ENCODE measurements at regions not wholly inside any gene's neighbourhood (a gene's known extent, or its start where the extent isn't known, plus 50 kb on each side); places are given as distances from the start of the nearest gene placed in this dataset.
A peak's percentile ranks its signal among the peaks of the same experiment; 100 is the strongest.

GRCh38 chr2:234670052-234670451, 173.2 kb upstream of the ARL4C start:
- Histone ChIP-seq H3K27ac (ENCODE audit: low read depth, low read length) (peak overlapping the region; percentile 39), H3K36me3 (ENCODE audit: insufficient read depth, low read length) (no peaks in the 10 kb centered on the region), H3K4me1 (ENCODE audit: control insufficient read depth, insufficient read depth, low read length, unreplicated experiment) (peaks cover 37% of the 10 kb centered on the region), H2AFZ (ENCODE audit: low read length, unreplicated experiment) (no peak overlapping the region), H3K4me3 (ENCODE audit: low read depth, low read length) (no peak overlapping the region), H3K79me2 (ENCODE audit: control insufficient read depth, insufficient read depth, low read length, unreplicated experiment) (no peaks in the 10 kb centered on the region), H3K27me3 (ENCODE audit: insufficient read depth, low read length) (no peaks in the 10 kb centered on the region)

- no peak overlapping the region for H2AFZ ChIP-seq (ENCODE audit: low read length, unreplicated experiment)
- H3K27me3 ChIP-seq (ENCODE audit: insufficient read depth, low read length): no peaks in the 10 kb centered on the region
- no peaks in the 10 kb centered on the region for H3K36me3 ChIP-seq (ENCODE audit: insufficient read depth, low read length)
- no peak overlapping the region for H3K4me3 ChIP-seq (ENCODE audit: low read depth, low read length)
- peak overlapping the region; percentile 39 for H3K27ac ChIP-seq (ENCODE audit: low read depth, low read length)
- peaks cover 33% of the 10 kb centered on the region for H3K4me1 ChIP-seq (ENCODE audit: control insufficient read depth, insufficient read depth, low read length, unreplicated experiment)
- no peaks in the 10 kb centered on the region for H3K79me2 ChIP-seq (ENCODE audit: control insufficient read depth, insufficient read depth, low read length, unreplicated experiment)
Measured at GRCh38 chr2:234669621-234670020, 172.7 kb upstream of the ARL4C start.

GRCh38 chr2:234669001-234669400, 172.1 kb upstream of the ARL4C start:
- no peak overlapping the region for H3K27ac ChIP-seq (ENCODE audit: low read depth, low read length)
- H3K4me3 ChIP-seq (ENCODE audit: low read depth, low read length): no peak overlapping the region
- H3K36me3 ChIP-seq (ENCODE audit: insufficient read depth, low read length): no peaks in the 10 kb centered on the region
- peaks cover 26% of the 10 kb centered on the region for H3K4me1 ChIP-seq (ENCODE audit: control insufficient read depth, insufficient read depth, low read length, unreplicated experiment)
- no peak overlapping the region for H2AFZ ChIP-seq (ENCODE audit: low read length, unreplicated experiment)
- no peaks in the 10 kb centered on the region for H3K79me2 ChIP-seq (ENCODE audit: control insufficient read depth, insufficient read depth, low read length, unreplicated experiment)
- no peaks in the 10 kb centered on the region for H3K27me3 ChIP-seq (ENCODE audit: insufficient read depth, low read length)

GRCh38 chr2:234666911-234667310, 170.0 kb upstream of the ARL4C start:
- Histone ChIP-seq H3K27ac (ENCODE audit: low read depth, low read length) (no peak overlapping the region), H3K79me2 (ENCODE audit: control insufficient read depth, insufficient read depth, low read length, unreplicated experiment) (no peaks in the 10 kb centered on the region), H2AFZ (ENCODE audit: low read length, unreplicated experiment) (no peak overlapping the region), H3K36me3 (ENCODE audit: insufficient read depth, low read length) (no peaks in the 10 kb centered on the region), H3K4me3 (ENCODE audit: low read depth, low read length) (no peak overlapping the region), H3K27me3 (ENCODE audit: insufficient read depth, low read length) (no peaks in the 10 kb centered on the region), H3K4me1 (ENCODE audit: control insufficient read depth, insufficient read depth, low read length, unreplicated experiment) (peaks cover 15% of the 10 kb centered on the region)

- no peaks in the 10 kb centered on the region for H3K27me3 ChIP-seq (ENCODE audit: insufficient read depth, low read length)
- H3K4me3 ChIP-seq (ENCODE audit: low read depth, low read length): no peak overlapping the region
- H3K79me2 ChIP-seq (ENCODE audit: control insufficient read depth, insufficient read depth, low read length, unreplicated experiment): no peaks in the 10 kb centered on the region
- no peaks in the 10 kb centered on the region for H3K36me3 ChIP-seq (ENCODE audit: insufficient read depth, low read length)
- H2AFZ ChIP-seq (ENCODE audit: low read length, unreplicated experiment): no peak overlapping the region
- H3K27ac ChIP-seq (ENCODE audit: low read depth, low read length): no peak overlapping the region
- H3K4me1 ChIP-seq (ENCODE audit: control insufficient read depth, insufficient read depth, low read length, unreplicated experiment): peaks cover 9% of the 10 kb centered on the region
Measured at GRCh38 chr2:234665304-234665703, 168.4 kb upstream of the ARL4C start.

- Histone ChIP-seq H3K79me2 (ENCODE audit: control insufficient read depth, insufficient read depth, low read length, unreplicated experiment) (no peaks in the 10 kb centered on the region), H3K27ac (ENCODE audit: low read depth, low read length) (no peak overlapping the region), H3K4me3 (ENCODE audit: low read depth, low read length) (no peak overlapping the region), H2AFZ (ENCODE audit: low read length, unreplicated experiment) (no peak overlapping the region), H3K36me3 (ENCODE audit: insufficient read depth, low read length) (no peaks in the 10 kb centered on the region), H3K4me1 (ENCODE audit: control insufficient read depth, insufficient read depth, low read length, unreplicated experiment) (no peaks in the 10 kb centered on the region), H3K27me3 (ENCODE audit: insufficient read depth, low read length) (no peaks in the 10 kb centered on the region)
Measured at GRCh38 chr2:234661849-234662248, 165.0 kb upstream of the ARL4C start.

GRCh38 chr2:234661175-234661574, 164.3 kb upstream of the ARL4C start:
- no peaks in the 10 kb centered on the region for H3K27me3 ChIP-seq (ENCODE audit: insufficient read depth, low read length)
- no peak overlapping the region for H2AFZ ChIP-seq (ENCODE audit: low read length, unreplicated experiment)
- H3K36me3 ChIP-seq (ENCODE audit: insufficient read depth, low read length): no peaks in the 10 kb centered on the region
- no peaks in the 10 kb centered on the region for H3K79me2 ChIP-seq (ENCODE audit: control insufficient read depth, insufficient read depth, low read length, unreplicated experiment)
- no peak overlapping the region for H3K27ac ChIP-seq (ENCODE audit: low read depth, low read length)
- no peaks in the 10 kb centered on the region for H3K4me1 ChIP-seq (ENCODE audit: control insufficient read depth, insufficient read depth, low read length, unreplicated experiment)
- no peak overlapping the region for H3K4me3 ChIP-seq (ENCODE audit: low read depth, low read length)

GRCh38 chr2:234655706-234656105, 158.8 kb upstream of the ARL4C start:
- no peaks in the 10 kb centered on the region for H3K27me3 ChIP-seq (ENCODE audit: insufficient read depth, low read length)
- no peak overlapping the region for H2AFZ ChIP-seq (ENCODE audit: low read length, unreplicated experiment)
- H3K36me3 ChIP-seq (ENCODE audit: insufficient read depth, low read length): no peaks in the 10 kb centered on the region
- H3K27ac ChIP-seq (ENCODE audit: low read depth, low read length): no peak overlapping the region
- H3K4me1 ChIP-seq (ENCODE audit: control insufficient read depth, insufficient read depth, low read length, unreplicated experiment): no peaks in the 10 kb centered on the region
- no peak overlapping the region for H3K4me3 ChIP-seq (ENCODE audit: low read depth, low read length)
- H3K79me2 ChIP-seq (ENCODE audit: control insufficient read depth, insufficient read depth, low read length, unreplicated experiment): no peaks in the 10 kb centered on the region

GRCh38 chr2:234650911-234651310, 154.0 kb upstream of the ARL4C start:
- H3K36me3 ChIP-seq (ENCODE audit: insufficient read depth, low read length): no peaks in the 10 kb centered on the region
- peaks cover 6% of the 10 kb centered on the region; the same call in 1 of the 2 replicates for H3K27me3 ChIP-seq (ENCODE audit: insufficient read depth, low read length)
- no peak overlapping the region for H2AFZ ChIP-seq (ENCODE audit: low read length, unreplicated experiment)
- H3K4me1 ChIP-seq (ENCODE audit: control insufficient read depth, insufficient read depth, low read length, unreplicated experiment): no peaks in the 10 kb centered on the region
- H3K27ac ChIP-seq (ENCODE audit: low read depth, low read length): no peak overlapping the region
- H3K4me3 ChIP-seq (ENCODE audit: low read depth, low read length): no peak overlapping the region
- H3K79me2 ChIP-seq (ENCODE audit: control insufficient read depth, insufficient read depth, low read length, unreplicated experiment): no peaks in the 10 kb centered on the region

GRCh38 chr2:234649951-234650350, 153.1 kb upstream of the ARL4C start:
- H3K4me3 ChIP-seq (ENCODE audit: low read depth, low read length): no peak overlapping the region
- no peaks in the 10 kb centered on the region for H3K4me1 ChIP-seq (ENCODE audit: control insufficient read depth, insufficient read depth, low read length, unreplicated experiment)
- peaks cover 6% of the 10 kb centered on the region; the same call in 1 of the 2 replicates for H3K27me3 ChIP-seq (ENCODE audit: insufficient read depth, low read length)
- H3K27ac ChIP-seq (ENCODE audit: low read depth, low read length): no peak overlapping the region
- H2AFZ ChIP-seq (ENCODE audit: low read length, unreplicated experiment): no peak overlapping the region
- no peaks in the 10 kb centered on the region for H3K36me3 ChIP-seq (ENCODE audit: insufficient read depth, low read length)
- H3K79me2 ChIP-seq (ENCODE audit: control insufficient read depth, insufficient read depth, low read length, unreplicated experiment): no peaks in the 10 kb centered on the region

GRCh38 chr2:234643407-234643806, 146.5 kb upstream of the ARL4C start:
- H3K27me3 ChIP-seq (ENCODE audit: insufficient read depth, low read length): no peaks in the 10 kb centered on the region
- H3K27ac ChIP-seq (ENCODE audit: low read depth, low read length): no peak overlapping the region

More at GRCh38 chr2:234643407-234643806, 146.5 kb upstream of the ARL4C start:
- Histone ChIP-seq H3K4me1 (ENCODE audit: control insufficient read depth, insufficient read depth, low read length, unreplicated experiment) (no peaks in the 10 kb centered on the region), H3K36me3 (ENCODE audit: insufficient read depth, low read length) (no peaks in the 10 kb centered on the region), H3K4me3 (ENCODE audit: low read depth, low read length) (no peak overlapping the region), H3K79me2 (ENCODE audit: control insufficient read depth, insufficient read depth, low read length, unreplicated experiment) (no peaks in the 10 kb centered on the region), H2AFZ (ENCODE audit: low read length, unreplicated experiment) (no peak overlapping the region)

Data from ACC112 (cell line).